ENCODE measurements at regions not wholly inside any gene's neighbourhood (a gene's known extent, or its start where the extent isn't known, plus 50 kb on each side); places are given as distances from the start of the nearest gene placed in this dataset.
"Not testable (repeated sequence)": the region's sequence is repeated elsewhere in the genome, so short reads cannot be mapped to it uniquely, and the experiment has no call there.

DNA sequence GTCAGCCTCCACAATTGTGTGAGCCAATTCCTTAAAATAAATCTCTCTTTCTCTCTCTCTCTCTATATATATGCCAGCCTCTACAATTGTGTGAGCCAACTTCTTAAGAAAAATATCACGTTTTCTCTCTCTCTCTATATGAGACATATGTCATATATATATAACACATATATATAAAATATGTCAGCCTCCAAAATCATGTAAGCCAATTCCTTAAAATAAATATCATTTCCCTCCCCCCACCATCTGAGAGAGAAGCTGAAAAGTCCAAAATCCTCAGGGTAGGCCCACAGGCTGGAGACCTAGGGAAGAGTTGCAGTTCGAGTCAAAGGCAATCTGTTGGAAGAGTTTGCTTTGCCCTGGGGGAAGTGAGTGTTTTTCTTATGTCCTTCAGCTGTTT, 158.1 kb upstream of the RPS23 start:
- Histone ChIP-seq H2AFZ (ENCODE audit: control insufficient read depth, low read depth, low read length) (no peak overlapping the region), H3K9ac (ENCODE audit: control insufficient read depth, insufficient read depth, low read length) (no peak overlapping the region), H3K4me2 (ENCODE audit: control insufficient read depth, insufficient read depth) (no peak overlapping the region), H3K4me1 (ENCODE audit: control insufficient read depth, insufficient read depth, low read length) (no peaks in the 10 kb centered on the region), H3K27ac (ENCODE audit: control insufficient read depth, insufficient read depth) (no peak overlapping the region), H4K20me1 (ENCODE audit: control insufficient read depth, insufficient read depth) (no peaks in the 10 kb centered on the region), H3K79me2 (ENCODE audit: control insufficient read depth, insufficient read depth, low read length) (no peaks in the 10 kb centered on the region), H3K4me3 (no peak overlapping the region), H3K27me3 (replicated peaks in 1 of 2; ENCODE audit: control insufficient read depth in 2 of 2, insufficient read depth in 2 of 2, low read length in 1 of 2) (no peaks in the 10 kb centered on the region), H3K36me3 (ENCODE audit: control insufficient read depth in 2 of 2, insufficient read depth in 2 of 2, low read length in 1 of 2) (no peaks in the 10 kb centered on the region), H3K9me3 (replicated peaks; ENCODE audit: control insufficient read depth, insufficient read depth, low read length) (no peaks in the 10 kb centered on the region)
- ATAC-seq (no peak), FAIRE-seq (no peak), DNase-seq (ENCODE audit: low read depth, low spot score) (no peak)
- no TSS peak for BruUV-seq (replicated peaks)
- intact Hi-C loops (cut with micrococcal nuclease; ENCODE audit: unreplicated experiment) (loop anchor here (10.0 kb wide), 1 partner anchor 59 kb away; no protein-coding TSS in a partner anchor), in situ Hi-C loops (cut with MboI) (no loop called here)
- ChIA-PET CTCF (interaction anchor here (1.1 kb wide), 1 partner anchor 125 kb away, joined by 3 read pairs; no protein-coding TSS in a partner anchor), POLR2A (no interaction called here), SMC1A (ENCODE audit: uncharacterized antibody, unreplicated experiment) (no interaction called here), RAD21 (ENCODE audit: unreplicated experiment) (no interaction called here)
- WGBS (ENCODE audit: insufficient coverage, insufficient replicate concordance, low lambda C conversion rate, missing lambda C conversion rate), result 0% methylated on average over 2 of the region's 2 CpGs
- TF ChIP-seq HDAC2 (IDR thresholded peaks at IDR 0.05) (no peak), NFYB (IDR thresholded peaks at IDR 0.05; ENCODE audit: insufficient read depth, low read depth, low read length) (no peak), ZBED1 (IDR thresholded peaks at IDR 0.05; ENCODE audit: borderline replicate concordance) (no peak), YBX1 (IDR thresholded peaks at IDR 0.05) (no peak)
- TF ChIP-seq, protein P1, sequence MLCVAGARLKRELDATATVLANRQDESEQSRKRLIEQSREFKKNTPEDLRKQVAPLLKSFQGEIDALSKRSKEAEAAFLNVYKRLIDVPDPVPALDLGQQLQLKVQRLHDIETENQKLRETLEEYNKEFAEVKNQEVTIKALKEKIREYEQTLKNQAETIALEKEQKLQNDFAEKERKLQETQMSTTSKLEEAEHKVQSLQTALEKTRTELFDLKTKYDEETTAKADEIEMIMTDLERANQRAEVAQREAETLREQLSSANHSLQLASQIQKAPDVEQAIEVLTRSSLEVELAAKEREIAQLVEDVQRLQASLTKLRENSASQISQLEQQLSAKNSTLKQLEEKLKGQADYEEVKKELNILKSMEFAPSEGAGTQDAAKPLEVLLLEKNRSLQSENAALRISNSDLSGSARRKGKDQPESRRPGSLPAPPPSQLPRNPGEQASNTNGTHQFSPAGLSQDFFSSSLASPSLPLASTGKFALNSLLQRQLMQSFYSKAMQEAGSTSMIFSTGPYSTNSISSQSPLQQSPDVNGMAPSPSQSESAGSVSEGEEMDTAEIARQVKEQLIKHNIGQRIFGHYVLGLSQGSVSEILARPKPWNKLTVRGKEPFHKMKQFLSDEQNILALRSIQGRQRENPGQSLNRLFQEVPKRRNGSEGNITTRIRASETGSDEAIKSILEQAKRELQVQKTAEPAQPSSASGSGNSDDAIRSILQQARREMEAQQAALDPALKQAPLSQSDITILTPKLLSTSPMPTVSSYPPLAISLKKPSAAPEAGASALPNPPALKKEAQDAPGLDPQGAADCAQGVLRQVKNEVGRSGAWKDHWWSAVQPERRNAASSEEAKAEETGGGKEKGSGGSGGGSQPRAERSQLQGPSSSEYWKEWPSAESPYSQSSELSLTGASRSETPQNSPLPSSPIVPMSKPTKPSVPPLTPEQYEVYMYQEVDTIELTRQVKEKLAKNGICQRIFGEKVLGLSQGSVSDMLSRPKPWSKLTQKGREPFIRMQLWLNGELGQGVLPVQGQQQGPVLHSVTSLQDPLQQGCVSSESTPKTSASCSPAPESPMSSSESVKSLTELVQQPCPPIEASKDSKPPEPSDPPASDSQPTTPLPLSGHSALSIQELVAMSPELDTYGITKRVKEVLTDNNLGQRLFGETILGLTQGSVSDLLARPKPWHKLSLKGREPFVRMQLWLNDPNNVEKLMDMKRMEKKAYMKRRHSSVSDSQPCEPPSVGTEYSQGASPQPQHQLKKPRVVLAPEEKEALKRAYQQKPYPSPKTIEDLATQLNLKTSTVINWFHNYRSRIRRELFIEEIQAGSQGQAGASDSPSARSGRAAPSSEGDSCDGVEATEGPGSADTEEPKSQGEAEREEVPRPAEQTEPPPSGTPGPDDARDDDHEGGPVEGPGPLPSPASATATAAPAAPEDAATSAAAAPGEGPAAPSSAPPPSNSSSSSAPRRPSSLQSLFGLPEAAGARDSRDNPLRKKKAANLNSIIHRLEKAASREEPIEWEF (IDR thresholded peaks at IDR 0.05; ENCODE audit: insufficient replicate concordance, low read depth, low read length), result no peak

DNA sequence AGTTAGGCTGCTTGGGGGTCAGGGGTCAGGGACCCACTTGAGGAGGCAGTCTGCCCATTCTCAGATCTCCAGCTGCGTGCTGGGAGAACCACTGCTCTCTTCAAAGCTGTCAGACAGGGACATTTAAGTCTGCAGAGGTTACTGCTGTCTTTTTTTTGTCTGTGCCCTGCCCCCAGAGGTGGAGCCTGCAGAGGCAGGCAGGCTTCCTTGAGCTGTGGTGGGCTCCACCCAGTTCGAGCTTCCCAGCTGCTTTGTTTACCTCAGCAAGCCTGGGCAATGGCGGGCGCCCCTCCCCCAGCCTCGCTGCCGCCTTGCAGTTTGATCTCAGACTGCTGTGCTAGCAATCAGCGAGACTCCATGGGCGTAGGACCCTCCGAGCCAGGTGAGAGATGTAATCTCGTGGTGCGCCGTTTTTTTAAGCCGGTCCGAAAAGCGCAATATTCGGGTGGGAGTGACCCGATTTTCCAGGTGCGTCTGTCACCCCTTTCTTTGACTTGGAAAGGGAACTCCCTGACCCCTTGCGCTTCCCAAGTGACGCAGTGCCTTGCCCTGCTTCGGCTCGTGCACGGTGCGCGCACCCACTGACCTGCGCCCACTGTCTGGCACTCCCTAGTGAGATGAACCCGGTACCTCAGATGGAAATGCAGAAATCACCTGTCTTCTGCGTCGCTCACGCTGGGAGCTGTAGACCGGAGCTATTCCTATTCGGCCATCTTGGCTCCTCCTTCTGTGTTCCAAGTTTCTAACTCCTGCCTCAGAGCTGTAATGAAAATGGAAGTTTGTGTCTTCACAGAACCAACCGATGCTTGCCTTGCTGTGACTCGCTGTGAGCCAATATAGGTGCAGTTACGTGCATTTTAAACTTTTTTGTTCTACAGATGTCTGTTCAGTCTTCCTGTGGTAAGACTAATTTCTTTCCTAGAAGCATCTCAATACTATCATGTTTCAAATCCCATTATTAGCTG, 156.8 kb upstream of the RPS23 start:
- H3K4me3 ChIP-seq; POLR2A ChIA-PET; H3K9me3 ChIP-seq (replicated peaks; ENCODE audit: control insufficient read depth, insufficient read depth, low read length); H3K27ac ChIP-seq (ENCODE audit: control insufficient read depth, insufficient read depth); CTCF ChIA-PET; H4K20me1 ChIP-seq (ENCODE audit: control insufficient read depth, insufficient read depth); H2AFZ ChIP-seq (ENCODE audit: control insufficient read depth, low read depth, low read length); FAIRE-seq; H3K9ac ChIP-seq (ENCODE audit: control insufficient read depth, insufficient read depth, low read length); H3K79me2 ChIP-seq (ENCODE audit: control insufficient read depth, insufficient read depth, low read length); H3K36me3 ChIP-seq (ENCODE audit: control insufficient read depth in 2 of 2, insufficient read depth in 2 of 2, low read length in 1 of 2); H3K4me1 ChIP-seq (ENCODE audit: control insufficient read depth, insufficient read depth, low read length); in situ Hi-C loops (cut with MboI); BruUV-seq (replicated peaks); H3K27me3 ChIP-seq (replicated peaks in 1 of 2; ENCODE audit: control insufficient read depth in 2 of 2, insufficient read depth in 2 of 2, low read length in 1 of 2); ATAC-seq; RAD21 ChIA-PET (ENCODE audit: unreplicated experiment); DNase-seq (ENCODE audit: low read depth, low spot score); H3K4me2 ChIP-seq (ENCODE audit: control insufficient read depth, insufficient read depth): not testable (repeated sequence)
- intact Hi-C loops (cut with micrococcal nuclease; ENCODE audit: unreplicated experiment), result loop anchor here (10.0 kb wide), 1 partner anchor 60 kb away; no protein-coding TSS in a partner anchor
- SMC1A ChIA-PET (ENCODE audit: uncharacterized antibody, unreplicated experiment), result interaction anchor here (0.7 kb wide), 1 partner anchor 235 kb away, joined by 3 read pairs; no protein-coding TSS in a partner anchor
- WGBS (ENCODE audit: insufficient coverage, insufficient replicate concordance, low lambda C conversion rate, missing lambda C conversion rate), result 67% methylated on average over 33 of the region's 35 CpGs

Measured in GM12878 (cell line).